HCT116 (cell line): ENCODE measurements at regions not wholly inside any gene's neighbourhood (a gene's known extent, or its start where the extent isn't known, plus 50 kb on each side); places are given as distances from the start of the nearest gene placed in this dataset.

Source experiments
- ATAC-seq: fragments of 200-7000 bp; cut with Tn5 transposase; 2 replicates; pipeline ENCODE4 v1.9.1; 2020; ENCODE audit warnings: mild to moderate bottlenecking, moderate library complexity
- BruUV-seq: library from RNA; stranded (reverse); fragments of 400-500 nt; replicated peaks from 2 replicates; lab custom pipeline; 2021; lab: Mats Ljungman, UMichigan
- CTCF ChIA-PET: fragments of 300-600 bp; sonication (Branson Sonifier 250); formaldehyde crosslinking; loops from one replicate; lab custom pipeline; 2021; ENCODE audit warnings: antibody characterized with exemption; lab: Charles Lee
- POLR2A ChIA-PET: fragments of 300-600, 350-600 bp; sonication (Branson Sonifier 250); formaldehyde crosslinking; loops from one replicate; lab custom pipeline; 2021; ENCODE audit warnings: antibody characterized with exemption; lab: Charles Lee
- RAD21 ChIA-PET, 2 experiments: fragments of 300-600 bp; sonication (Branson Sonifier 250); formaldehyde crosslinking; loops; one replicate each; lab custom pipeline; 2023; ENCODE audit warnings: low total read pairs in 2 of 2; ENCODE audit not compliant: uncharacterized antibody in 2 of 2, unreplicated experiment in 2 of 2, low non-redundant PET in 1 of 2; lab: Charles Lee
- DNase-seq: peaks from one replicate; pipeline ENCODE4 v3.0.0-alpha.2; 2010; ENCODE audit warnings: low read depth, low spot score
- H2AFZ ChIP-seq: fragments of 200-600 bp; shearing (Covaris generic), sonication (generic); 2 replicates; pipeline ENCODE4 v1.6.1; 2017; ENCODE audit warnings: low read depth, mixed run types, mixed read lengths, antibody characterized with exemption, low read length; ENCODE audit not compliant: poor library complexity, severe bottlenecking
- H3K27ac ChIP-seq: 2 replicates; pipeline ENCODE4 v1.5.1; 2012; ENCODE audit warnings: low read depth, low read length
- H3K27me3 ChIP-seq: fragments of 200-600 bp; sonication (generic); 2 replicates; pipeline ENCODE4 v1.6.1; 2016; ENCODE audit warnings: mixed run types, low read length, mixed read lengths; ENCODE audit not compliant: insufficient read depth
- H3K36me3 ChIP-seq, 2 experiments: fragments of 200-500 bp in 1 of 2; fragments of 200-600 bp in 1 of 2; sonication (Bioruptor generic) in 1 of 2; sonication (generic) in 1 of 2; 2 replicates each; pipeline versions ENCODE4 v1.5.1 to v1.6.1; 2014 to 2016; ENCODE audit warnings: low read length in 2 of 2, inconsistent platforms in 1 of 2, mixed read lengths in 1 of 2, mixed run types in 1 of 2; ENCODE audit not compliant: insufficient read depth in 2 of 2, control insufficient read depth in 1 of 2
- H3K4me1 ChIP-seq, 2 experiments: fragments of 200-600 bp in 1 of 2; sonication (generic) in 1 of 2; 2 replicates each; pipeline versions ENCODE4 v1.5.1 to v1.6.1; 2012 to 2017; ENCODE audit warnings: low read length in 2 of 2, inconsistent platforms in 1 of 2, mild to moderate bottlenecking in 1 of 2, mixed read lengths in 1 of 2, mixed run types in 1 of 2, moderate library complexity in 1 of 2; ENCODE audit not compliant: insufficient read depth in 2 of 2, control insufficient read depth in 1 of 2
- H3K4me2 ChIP-seq: fragments of 200-600 bp; sonication (generic); 2 replicates; pipeline ENCODE4 v1.6.1; 2017; ENCODE audit warnings: mixed run types, low read length, mixed read lengths
- H3K4me3 ChIP-seq, 2 experiments: fragments of 200-600 bp in 1 of 2; sonication (generic) in 1 of 2; replicated peaks in 1 of 2; 2 replicates each; pipeline ENCODE4 v1.5.1; 2011 to 2016; ENCODE audit warnings: low read length in 2 of 2, control low read depth in 1 of 2, low read depth in 1 of 2, mild to moderate bottlenecking in 1 of 2, mixed read lengths in 1 of 2, mixed run types in 1 of 2
- H3K79me2 ChIP-seq: fragments of 200-600 bp; sonication (generic); 2 replicates; pipeline ENCODE4 v1.6.1; 2017; ENCODE audit warnings: mild to moderate bottlenecking, mixed run types, low read length, moderate library complexity, mixed read lengths; ENCODE audit not compliant: insufficient read depth
- H3K9ac ChIP-seq: fragments of 200-600 bp; sonication (generic); 2 replicates; pipeline ENCODE4 v1.6.1; 2016; ENCODE audit warnings: low read length, mixed read lengths
- H3K9me2 ChIP-seq: fragments of 200-600 bp; sonication (generic), shearing (Covaris generic); 2 replicates; pipeline ENCODE4 v1.6.1; 2017; ENCODE audit warnings: mixed run types, mild to moderate bottlenecking, moderate library complexity; ENCODE audit not compliant: insufficient read depth
- H3K9me3 ChIP-seq, 2 experiments: fragments of 200-500 bp in 1 of 2; fragments of 200-600 bp in 1 of 2; sonication (Bioruptor generic) in 1 of 2; sonication (generic) in 1 of 2; 2 replicates each; pipeline ENCODE4 v1.6.1; 2014 to 2017; ENCODE audit warnings: low read length in 2 of 2, mixed read lengths in 2 of 2, inconsistent platforms in 1 of 2, low read depth in 1 of 2, mild to moderate bottlenecking in 1 of 2, mixed run types in 1 of 2, moderate library complexity in 1 of 2; ENCODE audit not compliant: control insufficient read depth in 1 of 2, insufficient read depth in 1 of 2
- H4K20me1 ChIP-seq: fragments of 200-600 bp; sonication (generic), shearing (Covaris generic); 2 replicates; pipeline ENCODE4 v1.6.1; 2017; ENCODE audit warnings: mixed run types, mild to moderate bottlenecking, moderate library complexity; ENCODE audit not compliant: insufficient read depth
- EZH2phosphoT487 ChIP-seq: fragments of 200-600 bp; IDR thresholded peaks from 2 replicates; pipeline ENCODE4 v1.6.1; 2018; ENCODE audit warnings: antibody characterized with exemption, borderline replicate concordance
- JUND ChIP-seq: IDR thresholded peaks from 2 replicates; pipeline ENCODE4 v1.6.1; 2012
- POLR2A ChIP-seq: IDR thresholded peaks from 2 replicates; pipeline ENCODE4 v1.7.0; 2011; ENCODE audit warnings: borderline replicate concordance; ENCODE audit not compliant: insufficient read depth, insufficient read length; ENCODE audit errors: extremely low read depth
- POLR2AphosphoS5 ChIP-seq: IDR thresholded peaks from 2 replicates; pipeline ENCODE4 v1.6.1; 2011; ENCODE audit warnings: mild to moderate bottlenecking, low read depth, low read length, moderate library complexity
- REST ChIP-seq: IDR thresholded peaks from 2 replicates; pipeline ENCODE4 v1.6.1; 2012; ENCODE audit warnings: low read depth
- SIN3A ChIP-seq: IDR thresholded peaks from 2 replicates; pipeline ENCODE4 v1.6.1; 2012; ENCODE audit warnings: low read depth
- SP1 ChIP-seq: IDR thresholded peaks from 2 replicates; pipeline ENCODE4 v1.6.1; 2012; ENCODE audit warnings: low read depth
- YY1 ChIP-seq: IDR thresholded peaks from 2 replicates; pipeline ENCODE4 v1.6.1; 2011; ENCODE audit warnings: low read length, low read depth, moderate library complexity, mild to moderate bottlenecking; ENCODE audit not compliant: insufficient replicate concordance; ENCODE audit errors: extremely low read depth
- ZBTB33 ChIP-seq: IDR thresholded peaks from 2 replicates; pipeline ENCODE4 v1.6.1; 2011; ENCODE audit warnings: mild to moderate bottlenecking, low read length, moderate library complexity; ENCODE audit not compliant: insufficient replicate concordance; ENCODE audit errors: extremely low read depth
- ZFX ChIP-seq: fragments of 450-650 bp; IDR thresholded peaks from 2 replicates; pipeline ENCODE4 v1.6.1; 2017
- ZNF274 ChIP-seq: fragments of 200-500 bp; sonication (Bioruptor generic); IDR thresholded peaks from 2 replicates; pipeline ENCODE4 v1.6.1; 2014; ENCODE audit warnings: mild to moderate bottlenecking, low read depth, low read length, inconsistent platforms
- intact Hi-C: fragments of 100-400 bp; cut with micrococcal nuclease; formaldehyde crosslinking; loops from 2 replicates; pipeline ENCODE4 v1.10.0; 2022

GRCh38 chr5:28117273-28117672, 1078.9 kb upstream of the CDH9 start:
- CTCF ChIA-PET, result no interaction called here
- RAD21 ChIA-PET, result no interaction called here
- BruUV-seq, result no TSS peak
- Histone ChIP-seq H3K79me2 (no peaks in the 10 kb centered on the region), H3K27ac (no peak overlapping the region), H3K36me3 (no peaks in the 10 kb centered on the region), H3K4me3 (no peak overlapping the region), H3K9ac (no peak overlapping the region), H3K9me3 (peaks cover 0 to 6% of the 10 kb centered on the region in 2 experiments; a peak in 1 of 4 replicates), H3K27me3 (no peaks in the 10 kb centered on the region), H3K4me1 (no peaks in the 10 kb centered on the region), H2AFZ (no peak overlapping the region), H4K20me1 (no peaks in the 10 kb centered on the region), H3K4me2 (no peak overlapping the region), H3K9me2 (no peaks in the 10 kb centered on the region)
- POLR2A ChIA-PET, result no interaction called here
- no peak for DNase-seq
- intact Hi-C loops, result no loop called here
- no peak for TF ChIP-seq YY1
- no peak for TF ChIP-seq SIN3A
- no peak for TF ChIP-seq REST
- TF ChIP-seq ZFX, result no peak
- TF ChIP-seq ZNF274, result no peak
- TF ChIP-seq POLR2AphosphoS5, result no peak
- TF ChIP-seq ZBTB33, result no peak
- no peak for TF ChIP-seq SP1
- no peak for TF ChIP-seq EZH2phosphoT487
- no peak for TF ChIP-seq POLR2A
- no peak for TF ChIP-seq JUND
- no peak for ATAC-seq
